Thyroid gland (tissue), 4 donors: ENCODE measurements at regions not wholly inside any gene's neighbourhood (a gene's known extent, or its start where the extent isn't known, plus 50 kb on each side); places are given as distances from the start of the nearest gene placed in this dataset.

Experiments used
- POLR2A ChIP-seq, 2 donors: fragments of 450-650 bp; IDR thresholded peaks; one replicate each; pipeline ENCODE4 v1.6.1; 2017; ENCODE audit warnings: antibody characterized with exemption in 2 of 2, mild to moderate bottlenecking in 2 of 2, moderate library complexity in 1 of 2
- TF ChIP-seq, protein P1 (sequence below), 6 experiments: fragments of 200-600 bp in 3 of 6; fragments of 450-650 bp in 3 of 6; sonication (generic) in 3 of 6; IDR thresholded peaks; one replicate each; pipeline ENCODE4 v1.5.1; 2016 to 2019; ENCODE audit warnings: antibody characterized with exemption in 6 of 6, mild to moderate bottlenecking in 2 of 6, inconsistent platforms in 1 of 6, moderate library complexity in 1 of 6

DNA sequence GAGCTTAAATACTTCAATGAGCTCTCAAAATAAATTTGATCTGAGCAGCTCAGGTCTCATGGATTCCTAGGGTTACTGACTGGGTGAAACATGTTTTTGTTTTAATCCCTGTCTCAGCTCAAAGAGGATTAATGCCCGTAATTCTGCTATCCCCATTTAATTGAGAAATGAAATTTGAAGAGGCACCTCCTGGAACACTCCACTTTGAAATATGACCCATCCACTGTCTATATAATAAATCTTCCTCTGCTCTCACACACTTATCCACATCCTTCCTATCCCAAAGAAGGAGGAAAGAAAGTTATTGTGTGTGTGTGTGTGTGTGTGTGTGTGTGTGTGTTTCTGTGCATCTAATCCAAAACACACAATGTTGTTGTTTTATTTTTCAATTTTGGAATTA lies 2082.4 kb upstream of the PIK3C3 start:
- TF ChIP-seq, protein P1, sequence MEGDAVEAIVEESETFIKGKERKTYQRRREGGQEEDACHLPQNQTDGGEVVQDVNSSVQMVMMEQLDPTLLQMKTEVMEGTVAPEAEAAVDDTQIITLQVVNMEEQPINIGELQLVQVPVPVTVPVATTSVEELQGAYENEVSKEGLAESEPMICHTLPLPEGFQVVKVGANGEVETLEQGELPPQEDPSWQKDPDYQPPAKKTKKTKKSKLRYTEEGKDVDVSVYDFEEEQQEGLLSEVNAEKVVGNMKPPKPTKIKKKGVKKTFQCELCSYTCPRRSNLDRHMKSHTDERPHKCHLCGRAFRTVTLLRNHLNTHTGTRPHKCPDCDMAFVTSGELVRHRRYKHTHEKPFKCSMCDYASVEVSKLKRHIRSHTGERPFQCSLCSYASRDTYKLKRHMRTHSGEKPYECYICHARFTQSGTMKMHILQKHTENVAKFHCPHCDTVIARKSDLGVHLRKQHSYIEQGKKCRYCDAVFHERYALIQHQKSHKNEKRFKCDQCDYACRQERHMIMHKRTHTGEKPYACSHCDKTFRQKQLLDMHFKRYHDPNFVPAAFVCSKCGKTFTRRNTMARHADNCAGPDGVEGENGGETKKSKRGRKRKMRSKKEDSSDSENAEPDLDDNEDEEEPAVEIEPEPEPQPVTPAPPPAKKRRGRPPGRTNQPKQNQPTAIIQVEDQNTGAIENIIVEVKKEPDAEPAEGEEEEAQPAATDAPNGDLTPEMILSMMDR (IDR thresholded peaks at IDR 0.05): no peak
- TF ChIP-seq POLR2A (IDR thresholded peaks at IDR 0.05): no peak
